Upper lobe of left lung (tissue), 6 donors: ENCODE measurements at regions not wholly inside any gene's neighbourhood (a gene's known extent, or its start where the extent isn't known, plus 50 kb on each side); places are given as distances from the start of the nearest gene placed in this dataset.
A peak's percentile ranks its signal among the peaks of the same experiment; 100 is the strongest.

Experiments
- ATAC-seq, 2 donors: fragments of 200-7000 bp; cut with Tn5 transposase; one replicate each; pipeline ENCODE4 v1.9.1; 2022; ENCODE audit warnings: mild to moderate bottlenecking in 2 of 2, moderate library complexity in 2 of 2; ENCODE audit not compliant: low FRiP score in 2 of 2
- DNase-seq, 2 donors: peaks; one replicate each; pipeline ENCODE4 v3.0.0-alpha.2; 2019 to 2020
- H3K27ac ChIP-seq, 4 donors: fragments of 200-600 bp; sonication (generic); one replicate each; pipeline ENCODE4 v1.5.1; 2016 to 2019
- H3K27me3 ChIP-seq, 4 donors: fragments of 200-600 bp; sonication (generic); one replicate each; pipeline ENCODE4 v1.5.1; 2017 to 2019
- H3K36me3 ChIP-seq, 4 donors: fragments of 200-600 bp; sonication (generic); one replicate each; pipeline ENCODE4 v1.5.1; 2016 to 2019
- H3K4me1 ChIP-seq, 4 donors: fragments of 200-600 bp; sonication (generic); one replicate each; pipeline ENCODE4 v1.5.1; 2018 to 2019
- H3K4me3 ChIP-seq, 4 donors: fragments of 200-600 bp; sonication (generic); one replicate each; pipeline ENCODE4 v1.5.1; 2017 to 2019; ENCODE audit warnings: mild to moderate bottlenecking in 2 of 4, moderate library complexity in 1 of 4
- H3K9me3 ChIP-seq, 4 donors: fragments of 200-600 bp; sonication (generic); one replicate each; pipeline ENCODE4 v1.5.1; 2018 to 2019
- CTCF ChIP-seq, 6 experiments: fragments of 450-650 bp in 4 of 6; fragments of 200-600 bp in 2 of 6; sonication (generic) in 2 of 6; IDR thresholded peaks; one replicate each; pipeline ENCODE4 v1.5.1; 2016 to 2019; ENCODE audit warnings: antibody characterized with exemption in 6 of 6
- EP300 ChIP-seq, 4 donors: sonication (generic); formaldehyde crosslinking; IDR thresholded peaks; one replicate each; pipeline ENCODE4 v1.5.1; 2017; ENCODE audit warnings: antibody characterized with exemption in 4 of 4, control low read depth in 2 of 4
- POLR2A ChIP-seq, 4 donors: fragments of 450-650 bp; IDR thresholded peaks; one replicate each; pipeline ENCODE4 v1.5.1; 2016 to 2017; ENCODE audit warnings: antibody characterized with exemption in 4 of 4, mild to moderate bottlenecking in 2 of 4
- POLR2AphosphoS5 ChIP-seq, 2 donors: sonication (generic); formaldehyde crosslinking; IDR thresholded peaks; one replicate each; pipeline ENCODE4 v1.5.1; 2017; ENCODE audit warnings: antibody characterized with exemption in 2 of 2
- WGBS, 2 donors: methylation state at CpG; one replicate each; pipeline ENCODE4 v1.1.5; 2017 to 2018; 5-methylcytosine and 5-hydroxymethylcytosine counted together
- donor health status: DM: no; HTN: no; CAD: no; lungs with moderate emphysema.
- donor health status: DM: no; HTN: yes; CAD: no; lungs with severe emphysema.

DNA sequence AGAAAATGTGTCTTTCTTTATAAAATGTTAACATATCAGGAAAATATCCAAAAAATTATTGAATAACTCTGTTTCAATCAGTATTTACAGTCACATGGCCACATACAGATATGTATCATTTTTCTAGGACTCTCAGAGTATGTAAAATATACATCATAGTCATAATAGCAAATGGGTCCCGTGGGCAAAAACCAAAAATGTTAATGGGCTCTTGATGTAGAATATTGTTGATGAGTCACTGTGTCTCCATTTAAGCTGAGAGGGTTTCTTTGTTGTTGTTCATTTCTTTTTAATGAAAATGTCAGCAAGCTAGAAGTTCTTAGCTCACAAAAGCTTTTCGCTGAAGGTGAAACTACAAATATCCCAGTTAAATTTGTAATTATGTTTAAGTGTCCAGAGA, 1713.1 kb upstream of the PCDH20 start:
- ATAC-seq (no peak), DNase-seq (no peak)
- H3K4me3 ChIP-seq, result no peak overlapping the region
- H3K27ac ChIP-seq, result no peak overlapping the region
- TF ChIP-seq CTCF (IDR thresholded peaks at IDR 0.05) (no peak), POLR2AphosphoS5 (IDR thresholded peaks at IDR 0.05) (no peak), POLR2A (IDR thresholded peaks at IDR 0.05) (no peak), EP300 (IDR thresholded peaks at IDR 0.05) (no peak)
- no peaks in the 10 kb centered on the region for H3K36me3 ChIP-seq
- H3K27me3 ChIP-seq, result no peaks in the 10 kb centered on the region
- 82 to 86% methylated on average over 2 of the region's 2 CpGs for WGBS, 2 donors
- no peaks in the 10 kb centered on the region for H3K4me1 ChIP-seq
- no peaks in the 10 kb centered on the region for H3K9me3 ChIP-seq

- ATAC-seq (no peak), DNase-seq (no peak)
- no peaks in the 10 kb centered on the region for H3K36me3 ChIP-seq
- no peaks in the 10 kb centered on the region for H3K27me3 ChIP-seq
- H3K4me3 ChIP-seq, result no peak overlapping the region
- no peak overlapping the region for H3K27ac ChIP-seq
- TF ChIP-seq POLR2A (IDR thresholded peaks at IDR 0.05) (no peak), CTCF (IDR thresholded peaks at IDR 0.05) (no peak), EP300 (IDR thresholded peaks at IDR 0.05) (no peak), POLR2AphosphoS5 (IDR thresholded peaks at IDR 0.05) (no peak)
- H3K4me1 ChIP-seq, result no peaks in the 10 kb centered on the region
- H3K9me3 ChIP-seq, result no peaks in the 10 kb centered on the region
- WGBS, 2 donors, result 33 to 34% methylated on average over 1 of the region's 1 CpG
Measured at GRCh38 chr13:63124863-63125262, 1709.2 kb upstream of the PCDH20 start.

DNA sequence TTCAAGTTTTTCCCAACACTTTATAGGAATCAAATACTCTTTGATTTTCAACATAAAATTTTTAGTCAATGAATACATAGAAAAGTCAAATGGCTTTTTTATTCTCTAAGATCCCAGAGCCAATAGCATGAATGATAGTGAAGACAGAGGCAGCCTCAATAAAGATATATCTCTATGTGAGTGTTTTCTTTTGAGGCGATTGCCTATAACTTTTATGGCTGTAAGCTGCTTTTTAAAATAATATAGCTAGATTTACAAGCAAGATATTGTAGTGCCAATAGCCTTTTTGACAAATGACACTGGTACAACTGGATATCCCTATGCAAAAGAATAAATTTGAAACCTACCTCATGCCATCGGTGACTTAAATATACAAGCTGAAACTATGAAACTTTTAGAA, 1705.2 kb upstream of the PCDH20 start:
- no peak overlapping the region for H3K27ac ChIP-seq
- no peak overlapping the region for H3K4me3 ChIP-seq
- no peaks in the 10 kb centered on the region for H3K27me3 ChIP-seq
- no peaks in the 10 kb centered on the region for H3K36me3 ChIP-seq
- DNase-seq, result no peak
- no peak for ATAC-seq
- H3K4me1 ChIP-seq, result no peaks in the 10 kb centered on the region
- H3K9me3 ChIP-seq, result no peaks in the 10 kb centered on the region
- 88 to 89% methylated on average over 2 of the region's 2 CpGs for WGBS, 2 donors
- TF ChIP-seq POLR2AphosphoS5 (IDR thresholded peaks at IDR 0.05) (no peak), POLR2A (IDR thresholded peaks at IDR 0.05) (no peak), EP300 (IDR thresholded peaks at IDR 0.05) (no peak), CTCF (IDR thresholded peaks at IDR 0.05) (no peak)

DNA sequence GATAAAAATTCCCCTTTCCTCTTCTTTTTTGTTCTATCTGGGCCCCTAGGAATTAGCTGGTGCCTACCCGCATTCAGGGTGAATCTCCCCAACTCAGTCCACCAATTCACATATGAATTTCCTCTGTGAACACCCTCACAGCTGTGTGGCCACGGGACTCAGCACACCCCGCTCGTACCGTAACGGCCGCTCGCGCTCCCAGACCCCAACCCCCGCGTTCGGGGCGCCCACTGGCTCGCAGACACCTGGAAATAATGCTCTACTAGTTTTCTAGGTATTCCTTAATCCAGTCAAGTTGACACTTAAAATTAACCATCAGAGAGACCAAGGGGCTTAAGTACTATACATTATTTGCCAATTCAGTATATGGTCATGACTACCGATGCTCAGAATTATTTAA, 1702.1 kb upstream of the PCDH20 start:
- H3K4me3 ChIP-seq, result no peak overlapping the region
- no peaks in the 10 kb centered on the region for H3K27me3 ChIP-seq
- DNase-seq (peak in 1 of 2 donors; percentile 53), ATAC-seq (no peak)
- TF ChIP-seq CTCF (IDR thresholded peaks at IDR 0.05), result no peak
- no peaks in the 10 kb centered on the region for H3K4me1 ChIP-seq
- no peak overlapping the region for H3K27ac ChIP-seq
- no peaks in the 10 kb centered on the region for H3K36me3 ChIP-seq
- H3K9me3 ChIP-seq, result no peaks in the 10 kb centered on the region
- 92 to 93% methylated on average over 15 of the region's 15 CpGs for WGBS, 2 donors

DNA sequence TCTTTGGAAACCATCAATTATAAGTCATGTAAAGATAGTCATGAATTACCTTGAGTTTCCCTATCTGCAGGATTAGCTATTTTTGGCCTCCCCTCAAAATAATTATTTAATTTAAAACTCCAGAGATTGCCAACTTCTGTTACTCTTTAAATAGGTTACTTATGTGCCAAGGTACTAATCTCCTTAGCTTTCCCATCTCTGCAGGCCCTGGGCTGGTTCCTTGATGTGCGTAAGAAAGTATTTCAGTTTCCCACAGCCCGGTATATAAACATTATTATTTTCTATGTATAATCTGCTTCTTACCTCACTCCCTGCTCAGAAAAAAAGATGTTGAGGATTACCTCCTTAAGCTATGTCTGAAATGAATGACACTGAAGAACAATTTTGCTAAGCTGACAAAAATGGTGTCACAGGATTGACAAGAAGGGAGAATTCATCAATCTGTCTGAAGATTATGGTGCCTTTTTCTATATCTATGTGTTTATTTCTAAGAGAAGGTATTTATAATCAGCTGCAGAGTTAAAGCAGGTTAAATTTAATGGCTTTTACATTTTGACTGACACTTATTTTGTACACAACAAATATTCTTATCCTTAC, 1697.2 kb upstream of the PCDH20 start:
- ATAC-seq (no peak), DNase-seq (no peak)
- Histone ChIP-seq H3K36me3 (no peaks in the 10 kb centered on the region), H3K9me3 (no peaks in the 10 kb centered on the region), H3K27ac (no peak overlapping the region), H3K4me1 (no peaks in the 10 kb centered on the region), H3K27me3 (no peaks in the 10 kb centered on the region), H3K4me3 (no peak overlapping the region)
- TF ChIP-seq POLR2A (IDR thresholded peaks at IDR 0.05), result no peak
- TF ChIP-seq POLR2AphosphoS5 (IDR thresholded peaks at IDR 0.05), result no peak
- TF ChIP-seq CTCF (IDR thresholded peaks at IDR 0.05), result no peak
- no peak for TF ChIP-seq EP300 (IDR thresholded peaks at IDR 0.05)
- WGBS, 2 donors, result 89 to 91% methylated on average over 2 of the region's 2 CpGs
